BJ (cell line): ENCODE measurements at regions not wholly inside any gene's neighbourhood (a gene's known extent, or its start where the extent isn't known, plus 50 kb on each side); places are given as distances from the start of the nearest gene placed in this dataset.

Experiments
- CTCF ChIA-PET: fragments of 350-600 bp; formaldehyde crosslinking; extraction: SDS; loops from one replicate; lab custom pipeline; 2021; ENCODE audit warnings: antibody characterized with exemption, inconsistent platforms; lab: Yijun Ruan, JAX
- POLR2A ChIA-PET: fragments of 300-600 bp; sonication (Branson Sonifier 250); formaldehyde crosslinking; extraction: SDS; loops from one replicate; lab custom pipeline; 2021; ENCODE audit warnings: antibody characterized with exemption; lab: Charles Lee
- DNase-seq: peaks from one replicate; pipeline ENCODE4 v3.0.0-alpha.2; 2011; ENCODE audit warnings: low read depth
- H3K27me3 ChIP-seq: 2 replicates; pipeline ENCODE4 v1.6.0; 2011; ENCODE audit warnings: low read length; ENCODE audit not compliant: control insufficient read depth, insufficient read depth
- H3K36me3 ChIP-seq: 2 replicates; pipeline ENCODE4 v1.5.1; 2011; ENCODE audit warnings: low read length; ENCODE audit not compliant: control insufficient read depth, insufficient read depth
- H3K4me3 ChIP-seq: 2 replicates; pipeline ENCODE4 v1.5.1; 2011; ENCODE audit warnings: low read depth, mild to moderate bottlenecking, control low read depth, low read length
- CTCF ChIP-seq: IDR thresholded peaks from 2 replicates; pipeline ENCODE4 v1.5.1; 2011; ENCODE audit warnings: low read depth, mild to moderate bottlenecking, control low read depth, inconsistent platforms, low read length, moderate library complexity; ENCODE audit not compliant: insufficient read depth

GRCh38 chr6:6995328-6995727, 112.4 kb upstream of the RREB1 start:
- CTCF ChIA-PET = interaction anchor here (0.9 to 1.3 kb wide), 2 partner anchors 8 to 114 kb away, joined by 3 to 4 read pairs; no protein-coding TSS in a partner anchor
- Histone ChIP-seq H3K27me3 (no peaks in the 10 kb centered on the region), H3K4me3 (no peak overlapping the region), H3K36me3 (no peaks in the 10 kb centered on the region)
- POLR2A ChIA-PET = no interaction called here
- no peak for TF ChIP-seq CTCF
- no peak for DNase-seq

- H3K27me3 ChIP-seq = no peaks in the 10 kb centered on the region
- H3K4me3 ChIP-seq = no peak overlapping the region
- no peaks in the 10 kb centered on the region for H3K36me3 ChIP-seq
- no peak for TF ChIP-seq CTCF
- no peak for DNase-seq
- POLR2A ChIA-PET = no interaction called here
- CTCF ChIA-PET = interaction anchor here (0.9 to 1.3 kb wide), 2 partner anchors 9 to 115 kb away, joined by 3 to 4 read pairs; no protein-coding TSS in a partner anchor
These were observed 111.6 kb upstream of the RREB1 start for GRCh38 chr6:6996124-6996523.

GRCh38 chr6:6997263-6998193, 110.2 kb upstream of the RREB1 start:
- no peak for TF ChIP-seq CTCF
- POLR2A ChIA-PET = no interaction called here
- CTCF ChIA-PET = no interaction called here
- DNase-seq = no peak
- H3K36me3 ChIP-seq = no peaks in the 10 kb centered on the region
- no peak overlapping the region for H3K4me3 ChIP-seq
- no peaks in the 10 kb centered on the region for H3K27me3 ChIP-seq

- H3K27me3 ChIP-seq = no peaks in the 10 kb centered on the region
- CTCF ChIA-PET = no interaction called here
- no peaks in the 10 kb centered on the region for H3K36me3 ChIP-seq
- no peak overlapping the region for H3K4me3 ChIP-seq
- POLR2A ChIA-PET = no interaction called here
- no peak for TF ChIP-seq CTCF
- no peak for DNase-seq
These were observed 109.6 kb upstream of the RREB1 start for GRCh38 chr6:6998194-6998569.

GRCh38 chr6:7000825-7001777, 106.7 kb upstream of the RREB1 start:
- no peaks in the 10 kb centered on the region for H3K36me3 ChIP-seq
- ChIA-PET CTCF (no interaction called here), POLR2A (no interaction called here)
- H3K4me3 ChIP-seq = no peak overlapping the region
- no peak for TF ChIP-seq CTCF
- H3K27me3 ChIP-seq = no peaks in the 10 kb centered on the region
- no peak for DNase-seq
